ENCODE measurements at regions not wholly inside any gene's neighbourhood (a gene's known extent, or its start where the extent isn't known, plus 50 kb on each side); places are given as distances from the start of the nearest gene placed in this dataset.

DNA sequence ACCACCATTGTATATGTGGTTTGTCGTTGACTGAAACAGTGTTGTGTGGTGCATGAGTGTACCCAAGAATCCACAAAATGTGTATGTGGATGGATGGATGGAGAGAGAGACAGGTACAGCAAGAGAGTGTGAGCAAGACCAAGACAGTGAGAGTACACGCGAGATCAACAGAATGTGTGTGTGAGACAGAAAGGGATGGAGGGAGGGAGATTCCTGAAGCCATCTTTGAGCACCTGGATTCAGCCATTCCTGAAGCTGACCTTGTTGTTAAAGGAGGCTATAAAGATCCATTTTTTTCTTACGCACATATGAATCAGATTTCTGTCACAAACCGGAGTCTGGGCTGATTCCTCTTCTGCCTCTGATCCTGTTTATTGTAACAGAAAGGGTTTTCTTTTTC lies 64.1 kb downstream of the TFAP2C start:
- TF ChIP-seq, protein P1, sequence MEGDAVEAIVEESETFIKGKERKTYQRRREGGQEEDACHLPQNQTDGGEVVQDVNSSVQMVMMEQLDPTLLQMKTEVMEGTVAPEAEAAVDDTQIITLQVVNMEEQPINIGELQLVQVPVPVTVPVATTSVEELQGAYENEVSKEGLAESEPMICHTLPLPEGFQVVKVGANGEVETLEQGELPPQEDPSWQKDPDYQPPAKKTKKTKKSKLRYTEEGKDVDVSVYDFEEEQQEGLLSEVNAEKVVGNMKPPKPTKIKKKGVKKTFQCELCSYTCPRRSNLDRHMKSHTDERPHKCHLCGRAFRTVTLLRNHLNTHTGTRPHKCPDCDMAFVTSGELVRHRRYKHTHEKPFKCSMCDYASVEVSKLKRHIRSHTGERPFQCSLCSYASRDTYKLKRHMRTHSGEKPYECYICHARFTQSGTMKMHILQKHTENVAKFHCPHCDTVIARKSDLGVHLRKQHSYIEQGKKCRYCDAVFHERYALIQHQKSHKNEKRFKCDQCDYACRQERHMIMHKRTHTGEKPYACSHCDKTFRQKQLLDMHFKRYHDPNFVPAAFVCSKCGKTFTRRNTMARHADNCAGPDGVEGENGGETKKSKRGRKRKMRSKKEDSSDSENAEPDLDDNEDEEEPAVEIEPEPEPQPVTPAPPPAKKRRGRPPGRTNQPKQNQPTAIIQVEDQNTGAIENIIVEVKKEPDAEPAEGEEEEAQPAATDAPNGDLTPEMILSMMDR (IDR thresholded peaks at IDR 0.05) = no peak
- TF ChIP-seq POLR2A (IDR thresholded peaks at IDR 0.05) = no peak
- no peak for TF ChIP-seq POLR2AphosphoS5 (IDR thresholded peaks at IDR 0.05)
